ENCODE measurements at regions not wholly inside any gene's neighbourhood (a gene's known extent, or its start where the extent isn't known, plus 50 kb on each side); places are given as distances from the start of the nearest gene placed in this dataset.

DNA sequence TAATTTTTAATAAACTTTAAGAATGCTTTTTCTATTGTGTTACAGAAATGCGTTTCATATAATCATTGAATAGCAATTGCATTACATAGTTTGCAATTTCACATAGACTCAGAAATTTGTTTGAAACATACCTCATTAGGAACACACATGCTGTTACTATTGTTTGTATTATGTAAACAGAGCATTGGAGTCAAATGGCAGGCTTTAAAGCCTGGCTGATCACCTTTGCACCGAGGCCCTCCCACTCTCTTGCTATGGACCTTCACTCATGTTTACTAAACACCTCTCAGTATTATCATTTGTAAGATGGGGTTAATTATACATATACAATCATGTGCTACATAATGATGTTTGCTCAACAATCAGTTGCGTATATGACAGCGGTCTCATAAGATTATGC, 203.6 kb upstream of the NPSR1 start:
- TF ChIP-seq POLR2A (IDR thresholded peaks at IDR 0.05; ENCODE audit: low read depth, low read length) (no peak), POLR2AphosphoS5 (IDR thresholded peaks at IDR 0.05; ENCODE audit: low read depth, low read length) (no peak), TAF1 (IDR thresholded peaks at IDR 0.05; ENCODE audit: low read depth, low read length) (no peak)
